ENCODE measurements at regions not wholly inside any gene's neighbourhood (a gene's known extent, or its start where the extent isn't known, plus 50 kb on each side); places are given as distances from the start of the nearest gene placed in this dataset.

DNA sequence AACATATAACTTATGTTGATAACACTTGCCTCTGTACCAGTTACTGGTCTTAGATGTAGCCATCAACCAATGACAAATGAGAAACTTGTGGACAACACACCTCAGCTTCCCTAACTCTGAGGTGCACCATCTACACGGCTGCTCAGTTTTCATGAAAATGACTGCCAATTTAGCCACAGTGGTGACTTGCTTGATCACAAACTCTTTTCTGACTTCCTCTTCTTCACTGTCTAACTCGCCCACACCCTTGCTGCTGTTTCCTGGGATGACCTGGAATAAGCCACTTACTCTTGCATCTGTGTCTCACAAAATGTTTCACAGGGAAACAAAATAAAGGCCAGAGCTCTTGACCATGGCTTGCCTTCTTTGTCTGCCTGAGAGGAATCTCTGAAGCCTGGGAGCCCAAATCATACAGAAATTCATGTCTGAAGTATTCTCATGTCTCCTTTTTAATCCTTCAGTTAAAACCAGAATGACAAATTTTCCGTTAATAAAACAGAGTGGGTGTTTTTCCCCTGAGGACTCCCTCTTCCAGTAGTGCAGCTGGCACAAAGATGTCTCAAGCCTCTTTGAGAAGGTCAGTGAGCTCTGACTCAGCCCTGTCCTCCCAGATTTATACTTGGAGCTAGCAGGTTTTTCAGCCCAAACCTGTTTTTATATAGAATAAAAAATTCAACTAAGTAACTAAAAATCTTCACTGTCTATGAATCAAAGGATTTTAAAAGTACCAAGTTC is 126.5 kb upstream of the PAM start:
- TF ChIP-seq ZBTB44 (tag by site-specific recombination; IDR thresholded peaks at IDR 0.05) (no peak), ZNF513 (tag by site-specific recombination; IDR thresholded peaks at IDR 0.05) (no peak), ZNF354C (tag by site-specific recombination; IDR thresholded peaks at IDR 0.05; ENCODE audit: borderline replicate concordance, low read depth) (no peak), KLF8 (tag by site-specific recombination; IDR thresholded peaks at IDR 0.05) (no peak)
- TF ChIP-seq, protein P1, sequence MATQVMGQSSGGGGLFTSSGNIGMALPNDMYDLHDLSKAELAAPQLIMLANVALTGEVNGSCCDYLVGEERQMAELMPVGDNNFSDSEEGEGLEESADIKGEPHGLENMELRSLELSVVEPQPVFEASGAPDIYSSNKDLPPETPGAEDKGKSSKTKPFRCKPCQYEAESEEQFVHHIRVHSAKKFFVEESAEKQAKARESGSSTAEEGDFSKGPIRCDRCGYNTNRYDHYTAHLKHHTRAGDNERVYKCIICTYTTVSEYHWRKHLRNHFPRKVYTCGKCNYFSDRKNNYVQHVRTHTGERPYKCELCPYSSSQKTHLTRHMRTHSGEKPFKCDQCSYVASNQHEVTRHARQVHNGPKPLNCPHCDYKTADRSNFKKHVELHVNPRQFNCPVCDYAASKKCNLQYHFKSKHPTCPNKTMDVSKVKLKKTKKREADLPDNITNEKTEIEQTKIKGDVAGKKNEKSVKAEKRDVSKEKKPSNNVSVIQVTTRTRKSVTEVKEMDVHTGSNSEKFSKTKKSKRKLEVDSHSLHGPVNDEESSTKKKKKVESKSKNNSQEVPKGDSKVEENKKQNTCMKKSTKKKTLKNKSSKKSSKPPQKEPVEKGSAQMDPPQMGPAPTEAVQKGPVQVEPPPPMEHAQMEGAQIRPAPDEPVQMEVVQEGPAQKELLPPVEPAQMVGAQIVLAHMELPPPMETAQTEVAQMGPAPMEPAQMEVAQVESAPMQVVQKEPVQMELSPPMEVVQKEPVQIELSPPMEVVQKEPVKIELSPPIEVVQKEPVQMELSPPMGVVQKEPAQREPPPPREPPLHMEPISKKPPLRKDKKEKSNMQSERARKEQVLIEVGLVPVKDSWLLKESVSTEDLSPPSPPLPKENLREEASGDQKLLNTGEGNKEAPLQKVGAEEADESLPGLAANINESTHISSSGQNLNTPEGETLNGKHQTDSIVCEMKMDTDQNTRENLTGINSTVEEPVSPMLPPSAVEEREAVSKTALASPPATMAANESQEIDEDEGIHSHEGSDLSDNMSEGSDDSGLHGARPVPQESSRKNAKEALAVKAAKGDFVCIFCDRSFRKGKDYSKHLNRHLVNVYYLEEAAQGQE (tag by site-specific recombination; IDR thresholded peaks at IDR 0.05): no peak
- TF ChIP-seq, protein P2, sequence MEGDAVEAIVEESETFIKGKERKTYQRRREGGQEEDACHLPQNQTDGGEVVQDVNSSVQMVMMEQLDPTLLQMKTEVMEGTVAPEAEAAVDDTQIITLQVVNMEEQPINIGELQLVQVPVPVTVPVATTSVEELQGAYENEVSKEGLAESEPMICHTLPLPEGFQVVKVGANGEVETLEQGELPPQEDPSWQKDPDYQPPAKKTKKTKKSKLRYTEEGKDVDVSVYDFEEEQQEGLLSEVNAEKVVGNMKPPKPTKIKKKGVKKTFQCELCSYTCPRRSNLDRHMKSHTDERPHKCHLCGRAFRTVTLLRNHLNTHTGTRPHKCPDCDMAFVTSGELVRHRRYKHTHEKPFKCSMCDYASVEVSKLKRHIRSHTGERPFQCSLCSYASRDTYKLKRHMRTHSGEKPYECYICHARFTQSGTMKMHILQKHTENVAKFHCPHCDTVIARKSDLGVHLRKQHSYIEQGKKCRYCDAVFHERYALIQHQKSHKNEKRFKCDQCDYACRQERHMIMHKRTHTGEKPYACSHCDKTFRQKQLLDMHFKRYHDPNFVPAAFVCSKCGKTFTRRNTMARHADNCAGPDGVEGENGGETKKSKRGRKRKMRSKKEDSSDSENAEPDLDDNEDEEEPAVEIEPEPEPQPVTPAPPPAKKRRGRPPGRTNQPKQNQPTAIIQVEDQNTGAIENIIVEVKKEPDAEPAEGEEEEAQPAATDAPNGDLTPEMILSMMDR (tag by site-specific recombination; IDR thresholded peaks at IDR 0.05): no peak
